Psoas muscle (tissue), 7 donors: ENCODE measurements at regions not wholly inside any gene's neighbourhood (a gene's known extent, or its start where the extent isn't known, plus 50 kb on each side); places are given as distances from the start of the nearest gene placed in this dataset.

Experiments used
- ATAC-seq, 4 donors: fragments of 200-7000 bp; cut with Tn5 transposase; one replicate each; pipeline ENCODE4 v1.9.1; 2020; ENCODE audit warnings: moderate library complexity in 3 of 4, mild to moderate bottlenecking in 2 of 4
- DNase-seq, 2 donors: peaks; one replicate each; pipeline ENCODE4 v3.0.0-alpha.2; 2020
- H3K27ac ChIP-seq: fragments of 200-600 bp; one replicate; pipeline ENCODE4 v1.8.0; 2022
- H3K27me3 ChIP-seq, 3 donors: fragments of 200-600 bp in 1 of 3; one replicate each; pipeline versions ENCODE4 v1.6.1 to v1.8.0; 2013 to 2022; ENCODE audit warnings: low read length in 2 of 3, mild to moderate bottlenecking in 2 of 3, moderate library complexity in 1 of 3; ENCODE audit not compliant: insufficient read depth in 3 of 3
- H3K36me3 ChIP-seq, 2 donors: fragments of 200-600 bp in 1 of 2; one replicate each; pipeline versions ENCODE4 v1.6.1 to v1.8.0; 2013 to 2022; ENCODE audit warnings: low read depth in 1 of 2, mild to moderate bottlenecking in 1 of 2, moderate library complexity in 1 of 2; ENCODE audit not compliant: insufficient read depth in 1 of 2
- H3K4me1 ChIP-seq: fragments of 200-600 bp; one replicate; pipeline ENCODE4 v1.8.0; 2022
- H3K4me3 ChIP-seq: fragments of 200-600 bp; one replicate; pipeline ENCODE4 v1.8.0; 2022; ENCODE audit warnings: mild to moderate bottlenecking
- H3K9me3 ChIP-seq: fragments of 200-600 bp; one replicate; pipeline ENCODE4 v1.8.0; 2022
- CTCF ChIP-seq: fragments of 200-600 bp; IDR thresholded peaks from one replicate; pipeline ENCODE4 v1.8.0; 2022; ENCODE audit warnings: antibody characterized with exemption
- WGBS, 3 donors: extraction: QIAGEN DNeasy Blood & Tissue Kit; methylation state at CpG; one replicate each; pipeline versions ENCODE4 v1.1.6 to v1.1.7; 2013; 5-methylcytosine and 5-hydroxymethylcytosine counted together
- intact Hi-C, 2 donors: fragments of 100-400 bp; cut with DNase I; formaldehyde crosslinking; loops; one replicate each; pipeline versions ENCODE4 v1.11.0 to v1.14.2; 2022
- donor health status: healthy with polysubstance abuse.
- donor health status: DM: no; HTN: no; CAD: no; lungs with moderate emphysema.
- donor health status: Bipolar disorder and iron deficiency.
- donor health status: healthy.
- donor health status: DM: yes; HTN: yes; CAD: no.
- donor health status: DM: no; HTN: no; CAD: no.
- donor health status: DM: yes; HTN: yes; CAD: no.

GRCh38 chr14:95374239-95374997, 54.7 kb upstream of the CLMN start:
- 38 to 41% (median 38%) methylated on average over 2 of the region's 2 CpGs for WGBS, 3 donors
- no peak for ATAC-seq
- no peak for TF ChIP-seq CTCF

GRCh38 chr14:95370076-95370475, 50.4 kb upstream of the CLMN start:
- no peak for TF ChIP-seq CTCF
- ATAC-seq, result no peak
- H3K36me3 ChIP-seq, result no peaks in the 10 kb centered on the region
- no peak overlapping the region for H3K27ac ChIP-seq
- 87 to 92% (median 89%) methylated on average over 2 of the region's 2 CpGs for WGBS, 3 donors
- no peaks in the 10 kb centered on the region for H3K9me3 ChIP-seq
- no peaks in the 10 kb centered on the region for H3K4me1 ChIP-seq
- no peak overlapping the region for H3K4me3 ChIP-seq
- peaks cover 0 to 6% (median 0%) of the 10 kb centered on the region in 3 donors for H3K27me3 ChIP-seq
- intact Hi-C loops, result no loop called here
- DNase-seq, result no peak

More at GRCh38 chr14:95374239-95374997, 54.7 kb upstream of the CLMN start:
- Histone ChIP-seq H3K27ac (no peak overlapping the region), H3K9me3 (peaks cover 4% of the 10 kb centered on the region), H3K4me3 (no peak overlapping the region), H3K27me3 (no peaks in the 10 kb centered on the region), H3K4me1 (no peaks in the 10 kb centered on the region), H3K36me3 (no peaks in the 10 kb centered on the region)
- no peak for DNase-seq
- intact Hi-C loops, result no loop called here
